Gastrocnemius medialis (tissue), 4 donors: ENCODE measurements at regions not wholly inside any gene's neighbourhood (a gene's known extent, or its start where the extent isn't known, plus 50 kb on each side); places are given as distances from the start of the nearest gene placed in this dataset.

ENCODE experiments used
- ATAC-seq, 2 donors: fragments of 150-250 bp; one replicate each; pipeline ENCODE4 v1.9.1; 2016
- DNase-seq, 2 donors: peaks; one replicate each; pipeline ENCODE4 v3.0.0-alpha.2; 2019
- H3K27ac ChIP-seq, 4 donors: fragments of 200-600 bp; sonication (generic); 1 replicate in 1 of 4; 2 replicates in 3 of 4; pipeline ENCODE4 v1.5.1; 2016 to 2018; ENCODE audit warnings: mild to moderate bottlenecking in 2 of 4, moderate library complexity in 1 of 4
- H3K27me3 ChIP-seq, 3 donors: fragments of 200-600 bp; sonication (generic) in 2 of 3; 1 replicate in 1 of 3; 2 replicates in 2 of 3; pipeline versions ENCODE4 v1.5.1 to v1.6.0; 2016 to 2019; ENCODE audit warnings: mild to moderate bottlenecking in 1 of 3, moderate library complexity in 1 of 3
- H3K36me3 ChIP-seq, 2 donors: fragments of 200-600 bp; sonication (generic) in 1 of 2; one replicate each; pipeline ENCODE4 v1.5.1; 2017 to 2018
- H3K4me1 ChIP-seq, 2 donors: fragments of 200-600 bp; sonication (generic) in 1 of 2; one replicate each; pipeline ENCODE4 v1.5.1; 2016 to 2017; ENCODE audit warnings: mild to moderate bottlenecking in 2 of 2
- H3K4me3 ChIP-seq, 4 donors: fragments of 200-600 bp; sonication (generic) in 3 of 4; 1 replicate in 1 of 4; 2 replicates in 3 of 4; pipeline ENCODE4 v1.5.1; 2016 to 2019; ENCODE audit warnings: mild to moderate bottlenecking in 2 of 4
- H3K9me3 ChIP-seq, 3 donors: fragments of 200-600 bp; sonication (generic) in 2 of 3; 1 replicate in 1 of 3; 2 replicates in 2 of 3; pipeline ENCODE4 v1.5.1; 2016 to 2019
- CTCF ChIP-seq, 5 experiments: fragments of 450-650 bp in 3 of 5; fragments of 200-600 bp in 2 of 5; sonication (generic) in 2 of 5; IDR thresholded peaks in 4 of 5; conservative IDR thresholded peaks in 1 of 5; 1 replicate in 4 of 5; 2 replicates in 1 of 5; pipeline ENCODE4 v1.5.1; 2016 to 2019; ENCODE audit warnings: antibody characterized with exemption in 5 of 5, mild to moderate bottlenecking in 3 of 5, moderate library complexity in 3 of 5
- POLR2A ChIP-seq, 2 donors: fragments of 450-650 bp; IDR thresholded peaks; one replicate each; pipeline ENCODE4 v1.6.1; 2017; ENCODE audit warnings: antibody characterized with exemption in 2 of 2, mild to moderate bottlenecking in 2 of 2, moderate library complexity in 2 of 2
- in situ Hi-C, 4 donors: fragments of 200-750 bp; cut with MboI; loops; one replicate each; pipeline versions ENCODE4 v1.15.0 to v1.8.0; 2017; ENCODE audit warnings: low sequenced_read_pairs in 4 of 4
- intact Hi-C: fragments of 100-400 bp; cut with DNase I; formaldehyde crosslinking; loops from one replicate; pipeline ENCODE4 v1.15.1; 2023; ENCODE audit warnings: low total_unique reads

DNA sequence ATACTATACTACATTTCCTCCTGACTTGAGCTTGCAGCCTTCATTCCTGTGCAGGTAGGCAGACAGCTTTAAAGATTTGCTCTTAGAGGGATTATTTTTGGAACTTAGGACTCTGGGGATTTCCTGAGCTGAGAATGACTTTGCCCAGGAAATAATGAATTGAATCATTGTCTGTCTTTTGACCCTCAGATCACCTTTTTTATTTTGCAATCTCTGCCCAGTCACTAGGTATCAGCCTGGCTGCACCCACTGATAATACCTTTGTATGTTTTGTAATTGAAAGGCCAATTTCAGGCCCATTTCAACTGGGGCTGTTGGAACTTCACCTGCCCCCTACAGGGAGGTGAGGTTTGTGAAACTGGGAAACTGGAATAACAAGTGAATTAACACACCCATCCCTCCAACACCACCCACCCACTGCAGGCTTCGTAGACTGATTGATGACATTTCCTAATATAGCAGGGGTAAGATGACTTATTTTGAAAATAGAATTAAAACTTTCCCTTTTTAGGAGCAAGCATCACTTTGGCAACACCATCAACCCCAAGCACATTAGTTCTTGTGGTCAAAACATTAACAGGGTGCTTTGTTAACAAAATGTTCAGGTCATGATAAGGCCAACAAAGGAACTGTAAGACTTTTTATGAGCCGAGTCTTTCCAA is 157.1 kb upstream of the CENPW start:
- intact Hi-C loops = loop anchor here (5.0 kb wide), 1 partner anchor 110 kb away; no protein-coding TSS in a partner anchor
- ATAC-seq (no peak), DNase-seq (no peak)
- H3K27me3 ChIP-seq = no peaks in the 10 kb centered on the region
- no peak overlapping the region for H3K4me3 ChIP-seq
- H3K9me3 ChIP-seq = no peaks in the 10 kb centered on the region
- H3K27ac ChIP-seq = no peak overlapping the region
- H3K36me3 ChIP-seq = no peaks in the 10 kb centered on the region
- in situ Hi-C loops = no loop called here
- TF ChIP-seq POLR2A (IDR thresholded peaks at IDR 0.05) (no peak), CTCF (IDR thresholded peaks at IDR 0.05 in 4 of 5, conservative IDR thresholded peaks at IDR 0.05 in 1 of 5) (no peak)
- peaks cover 4 to 11% of the 10 kb centered on the region in 2 donors for H3K4me1 ChIP-seq

DNA sequence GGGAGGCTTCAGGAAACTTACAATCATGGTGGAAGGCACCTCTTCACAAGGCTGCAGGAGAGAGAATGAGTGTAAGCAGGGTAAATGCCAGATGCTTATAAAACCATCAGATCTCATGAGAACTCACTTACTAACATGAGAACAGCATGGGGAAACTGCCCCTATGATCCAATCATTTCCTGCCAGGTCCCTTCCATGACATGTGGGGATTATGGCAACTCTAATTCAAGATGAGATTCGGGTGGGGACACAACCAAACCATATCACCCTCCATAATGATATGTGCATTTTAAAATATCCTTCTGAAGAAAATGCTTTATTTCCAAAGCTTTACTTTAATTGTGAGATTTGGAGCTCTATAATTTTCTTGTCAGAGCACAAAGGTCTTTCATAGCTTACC is 154.1 kb upstream of the CENPW start:
- Histone ChIP-seq H3K27ac (no peak overlapping the region), H3K4me3 (no peak overlapping the region), H3K9me3 (no peaks in the 10 kb centered on the region), H3K36me3 (no peaks in the 10 kb centered on the region), H3K4me1 (no peaks in the 10 kb centered on the region), H3K27me3 (no peaks in the 10 kb centered on the region)
- DNase-seq (no peak), ATAC-seq (no peak)
- TF ChIP-seq CTCF (IDR thresholded peaks at IDR 0.05 in 4 of 5, conservative IDR thresholded peaks at IDR 0.05 in 1 of 5) (no peak), POLR2A (IDR thresholded peaks at IDR 0.05) (no peak)
- intact Hi-C loops (no loop called here), in situ Hi-C loops (no loop called here)

- Histone ChIP-seq H3K9me3 (peaks cover 0 to 5% (median 0%) of the 10 kb centered on the region in 3 donors), H3K4me3 (no peak overlapping the region), H3K36me3 (no peaks in the 10 kb centered on the region), H3K27ac (no peak overlapping the region), H3K4me1 (no peaks in the 10 kb centered on the region), H3K27me3 (no peaks in the 10 kb centered on the region)
- in situ Hi-C loops = no loop called here
- TF ChIP-seq POLR2A (IDR thresholded peaks at IDR 0.05) = no peak
- TF ChIP-seq CTCF (IDR thresholded peaks at IDR 0.05 in 4 of 5, conservative IDR thresholded peaks at IDR 0.05 in 1 of 5) = no peak
- intact Hi-C loops = no loop called here
- DNase-seq (no peak), ATAC-seq (no peak)
These were observed 151.5 kb upstream of the CENPW start for GRCh38 chr6:126188279-126188909.

GRCh38 chr6:126195625-126196236 is 144.2 kb upstream of the CENPW start:
- TF ChIP-seq POLR2A (IDR thresholded peaks at IDR 0.05) (no peak), CTCF (IDR thresholded peaks at IDR 0.05 in 4 of 5, conservative IDR thresholded peaks at IDR 0.05 in 1 of 5) (no peak)
- intact Hi-C loops = no loop called here
- ATAC-seq (no peak), DNase-seq (no peak)
- Histone ChIP-seq H3K9me3 (peaks cover 0 to 5% (median 0%) of the 10 kb centered on the region in 3 donors), H3K27me3 (no peaks in the 10 kb centered on the region), H3K4me3 (no peak overlapping the region), H3K36me3 (no peaks in the 10 kb centered on the region), H3K27ac (no peak overlapping the region), H3K4me1 (no peaks in the 10 kb centered on the region)
- in situ Hi-C loops = no loop called here
